PC-9 (cell line): ENCODE measurements at regions not wholly inside any gene's neighbourhood (a gene's known extent, or its start where the extent isn't known, plus 50 kb on each side); places are given as distances from the start of the nearest gene placed in this dataset.

Experiments used
- BruUV-seq: library from RNA; stranded (reverse); fragments of 400-500 nt; replicated peaks from 2 replicates; lab custom pipeline; 2021; lab: Mats Ljungman, UMichigan
- CTCF ChIA-PET: fragments of 300-600 bp; sonication (Branson Sonifier 250); formaldehyde crosslinking; loops from one replicate; lab custom pipeline; 2022; ENCODE audit warnings: antibody characterized with exemption; lab: Charles Lee
- POLR2A ChIA-PET: fragments of 300-600 bp; sonication (Branson Sonifier 250); formaldehyde crosslinking; loops from one replicate; lab custom pipeline; 2022; ENCODE audit warnings: antibody characterized with exemption; ENCODE audit not compliant: unreplicated experiment; lab: Charles Lee
- DNase-seq, 2 experiments: peaks; one replicate each; pipeline versions ENCODE4 v3.0.0 to v3.0.0-alpha.2; 2015 to 2022; ENCODE audit warnings: mixed read lengths in 1 of 2
- H2AFZ ChIP-seq: fragments of 200-600 bp; sonication (generic); 2 replicates; pipeline ENCODE4 v1.8.1; 2017; ENCODE audit warnings: antibody characterized with exemption
- H3F3A ChIP-seq: fragments of 200-600 bp; sonication (generic); 2 replicates; pipeline ENCODE4 v1.8.1; 2017; ENCODE audit warnings: antibody characterized with exemption, mild to moderate bottlenecking, low read depth; ENCODE audit not compliant: insufficient read depth
- H3K27ac ChIP-seq: fragments of 200-600 bp; sonication (generic); 2 replicates; pipeline ENCODE4 v1.6.1; 2016; ENCODE audit warnings: mixed run types
- H3K27me3 ChIP-seq: fragments of 200-600 bp; sonication (generic); 2 replicates; pipeline ENCODE4 v1.6.1; 2016; ENCODE audit warnings: low read depth, mixed run types; ENCODE audit not compliant: insufficient read depth
- H3K36me3 ChIP-seq: fragments of 200-600 bp; sonication (generic); 2 replicates; pipeline ENCODE4 v1.6.1; 2016; ENCODE audit warnings: low read depth, mixed run types
- H3K4me1 ChIP-seq: fragments of 200-600 bp; sonication (generic); replicated peaks from 2 replicates; pipeline ENCODE4 v1.6.1; 2016; ENCODE audit warnings: mixed run types; ENCODE audit not compliant: insufficient read depth
- H3K4me2 ChIP-seq: fragments of 200-600 bp; sonication (generic); 2 replicates; pipeline ENCODE4 v1.6.1; 2017; ENCODE audit warnings: mixed run types
- H3K4me3 ChIP-seq: fragments of 200-600 bp; sonication (generic); 2 replicates; pipeline ENCODE4 v1.6.1; 2016; ENCODE audit warnings: mixed run types
- H3K79me2 ChIP-seq: fragments of 200-600 bp; sonication (generic); 2 replicates; pipeline ENCODE4 v1.6.1; 2017; ENCODE audit warnings: low read depth, mixed run types
- H3K9me2 ChIP-seq: fragments of 200-600 bp; sonication (generic); 2 replicates; pipeline ENCODE4 v1.8.1; 2017; ENCODE audit warnings: mild to moderate bottlenecking; ENCODE audit not compliant: insufficient read depth
- H3K9me3 ChIP-seq: fragments of 200-600 bp; sonication (generic); 2 replicates; pipeline ENCODE4 v1.8.1; 2016; ENCODE audit warnings: low read depth; ENCODE audit not compliant: insufficient read depth
- H4K20me1 ChIP-seq: fragments of 200-600 bp; sonication (generic); 2 replicates; pipeline ENCODE4 v1.8.1; 2017; ENCODE audit not compliant: insufficient read depth
- CTCF ChIP-seq: fragments of 200-600 bp; sonication (generic); conservative IDR thresholded peaks from 2 replicates; pipeline ENCODE4 v1.6.1; 2017; ENCODE audit warnings: mixed run types, antibody characterized with exemption, mild to moderate bottlenecking, moderate library complexity
- EZH2 ChIP-seq: fragments of 200-600 bp; sonication (generic); IDR thresholded peaks from 2 replicates; pipeline ENCODE4 v1.8.0; 2017; ENCODE audit warnings: antibody characterized with exemption, low read depth
- intact Hi-C: fragments of 100-400 bp; cut with micrococcal nuclease; formaldehyde crosslinking; loops from one replicate; pipeline ENCODE4 v1.10.0; 2022; ENCODE audit not compliant: unreplicated experiment

- Histone ChIP-seq H3K27me3 (no peaks in the 10 kb centered on the region), H3K4me1 (peaks cover 27% of the 10 kb centered on the region), H3F3A (peaks cover 11% of the 10 kb centered on the region), H3K9me3 (no peaks in the 10 kb centered on the region), H3K4me3 (no peak overlapping the region), H3K36me3 (no peaks in the 10 kb centered on the region), H3K27ac (no peak overlapping the region), H3K9me2 (no peaks in the 10 kb centered on the region), H3K79me2 (no peaks in the 10 kb centered on the region), H3K4me2 (no peak overlapping the region), H2AFZ (no peak overlapping the region), H4K20me1 (no peaks in the 10 kb centered on the region)
- intact Hi-C loops: no loop called here
- CTCF ChIA-PET: no interaction called here
- TF ChIP-seq CTCF (no peak), EZH2 (no peak)
- POLR2A ChIA-PET: interaction anchor here (0.6 kb wide), 1 partner anchor 156 kb away, joined by 3 read pairs; no protein-coding TSS in a partner anchor
- no TSS peak for BruUV-seq
- DNase-seq: no peak
These were observed 215.8 kb upstream of the FOXA2 start for GRCh38 chr20:22800129-22800528.

- Histone ChIP-seq H3K36me3 (no peaks in the 10 kb centered on the region), H3K4me2 (no peak overlapping the region), H3K79me2 (no peaks in the 10 kb centered on the region), H3F3A (0 out of 2 replicates have a peak, but pooled peaks cover 1% of the 10 kb centered on the region), H4K20me1 (no peaks in the 10 kb centered on the region), H3K9me2 (no peaks in the 10 kb centered on the region), H2AFZ (no peak overlapping the region), H3K4me1 (peaks cover 17% of the 10 kb centered on the region), H3K27ac (no peak overlapping the region), H3K4me3 (no peak overlapping the region), H3K27me3 (no peaks in the 10 kb centered on the region), H3K9me3 (no peaks in the 10 kb centered on the region)
- POLR2A ChIA-PET: interaction anchor here (0.7 kb wide), 1 partner anchor 378 kb away, joined by 3 read pairs; no protein-coding TSS in a partner anchor
- DNase-seq: no peak
- no TSS peak for BruUV-seq
- intact Hi-C loops: no loop called here
- CTCF ChIA-PET: interaction anchor here (0.6 kb wide), 1 partner anchor 38 kb away, joined by 5 read pairs; no protein-coding TSS in a partner anchor
- TF ChIP-seq CTCF (no peak), EZH2 (no peak)
These were observed 217.2 kb upstream of the FOXA2 start for GRCh38 chr20:22801528-22801927.

- intact Hi-C loops: no loop called here
- Histone ChIP-seq H3K4me3 (no peak overlapping the region), H3K9me2 (no peaks in the 10 kb centered on the region), H3K27me3 (no peaks in the 10 kb centered on the region), H2AFZ (no peak overlapping the region), H3K36me3 (no peaks in the 10 kb centered on the region), H3K27ac (no peak overlapping the region), H3K4me1 (peaks cover 17% of the 10 kb centered on the region), H4K20me1 (no peaks in the 10 kb centered on the region), H3F3A (peaks cover 6% of the 10 kb centered on the region), H3K4me2 (no peak overlapping the region), H3K9me3 (no peaks in the 10 kb centered on the region), H3K79me2 (no peaks in the 10 kb centered on the region)
- no peak for DNase-seq
- no peak for TF ChIP-seq CTCF
- no peak for TF ChIP-seq EZH2
- BruUV-seq: no TSS peak
- CTCF ChIA-PET: no interaction called here
- POLR2A ChIA-PET: interaction anchor here (0.7 kb wide), 1 partner anchor 377 kb away, joined by 3 read pairs; no protein-coding TSS in a partner anchor
These were observed 217.9 kb upstream of the FOXA2 start for GRCh38 chr20:22802296-22802695.
